ENCODE measurements at regions not wholly inside any gene's neighbourhood (a gene's known extent, or its start where the extent isn't known, plus 50 kb on each side); places are given as distances from the start of the nearest gene placed in this dataset.

- DNase-seq: no peak
These were observed 50.2 kb upstream of the VGLL3 start for GRCh38 chr3:87041191-87041590.
